NOMO-1 treated with dmso at 0.1 percent for 144 hours (cell line): ENCODE measurements at regions not wholly inside any gene's neighbourhood (a gene's known extent, or its start where the extent isn't known, plus 50 kb on each side); places are given as distances from the start of the nearest gene placed in this dataset.

Experiments used
- DNase-seq: peaks from one replicate; lab custom pipeline; 2025; ENCODE audit not compliant: unreplicated experiment; lab: John Stamatoyannopoulos, UW

- no peak for DNase-seq
Measured at GRCh38 chr6:18335948-18336347, 51.2 kb upstream of the RNF144B start.

- DNase-seq = no peak
Measured at GRCh38 chr6:18334251-18334650, 52.9 kb upstream of the RNF144B start.

DNA sequence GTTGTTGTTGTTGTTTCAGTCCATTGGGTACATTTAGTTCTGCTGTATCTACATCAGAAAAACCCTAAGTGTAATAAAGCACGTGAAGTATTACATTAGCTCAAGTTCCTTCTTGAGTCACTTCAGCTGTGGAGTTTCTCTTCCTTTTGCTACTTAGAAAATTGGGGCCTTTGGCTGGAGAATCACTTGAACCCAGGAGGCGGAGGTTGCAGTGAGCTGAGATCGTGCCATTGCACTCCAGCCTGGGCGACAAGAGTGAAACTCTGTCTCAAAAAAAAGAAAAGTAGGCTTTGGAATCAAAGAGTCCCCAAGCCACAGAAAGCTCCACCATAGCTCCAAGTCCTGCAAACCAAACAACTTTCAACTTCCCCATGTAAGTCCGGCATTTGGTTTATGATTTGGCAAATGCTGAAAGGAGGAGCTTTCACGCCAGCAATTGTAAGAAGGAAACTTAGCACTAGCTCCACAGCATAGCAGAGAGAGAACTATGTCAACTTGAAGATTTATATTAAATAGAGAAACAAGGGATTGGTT lies 56.5 kb upstream of the RNF144B start:
- peak; percentile 65 for DNase-seq

DNA sequence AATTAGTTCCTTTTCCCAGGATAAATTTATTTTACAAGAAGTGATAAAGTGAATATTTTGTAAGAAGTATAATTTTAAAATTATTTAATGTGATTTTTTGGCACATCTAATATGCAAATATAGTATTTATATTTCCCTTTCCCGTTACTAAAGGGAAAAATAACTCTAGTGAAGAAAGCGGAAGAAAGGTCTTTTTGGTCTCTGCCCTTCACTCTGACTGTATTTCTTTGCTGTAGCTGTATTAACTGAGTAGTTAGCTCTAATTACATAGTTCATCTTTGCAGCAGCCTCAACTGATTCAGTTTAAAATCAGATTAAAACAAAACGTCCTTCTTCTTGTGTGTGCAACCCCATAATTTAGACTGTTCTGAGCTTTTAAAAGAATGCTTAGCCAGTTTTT lies 57.4 kb upstream of the RNF144B start:
- DNase-seq = peak; percentile 31

DNA sequence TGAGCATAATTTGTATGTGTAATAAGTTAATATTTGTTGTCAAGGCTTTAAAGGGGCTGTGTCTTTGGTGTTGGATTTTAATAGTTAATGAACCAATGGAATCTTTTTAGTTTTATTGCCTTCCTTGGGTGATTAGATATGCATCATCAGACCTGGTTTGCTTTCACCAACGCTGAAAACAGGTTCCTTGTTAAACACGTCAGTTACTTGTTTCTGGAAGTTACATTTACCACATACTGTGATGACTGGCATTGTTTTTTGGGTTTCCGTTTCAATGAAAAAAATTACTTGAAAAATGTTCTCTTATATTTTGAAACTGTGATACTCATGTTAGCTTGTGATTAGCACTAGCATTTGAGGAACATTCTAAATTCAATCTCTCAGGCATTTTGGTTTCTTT lies 58.6 kb upstream of the RNF144B start:
- no peak for DNase-seq

DNA sequence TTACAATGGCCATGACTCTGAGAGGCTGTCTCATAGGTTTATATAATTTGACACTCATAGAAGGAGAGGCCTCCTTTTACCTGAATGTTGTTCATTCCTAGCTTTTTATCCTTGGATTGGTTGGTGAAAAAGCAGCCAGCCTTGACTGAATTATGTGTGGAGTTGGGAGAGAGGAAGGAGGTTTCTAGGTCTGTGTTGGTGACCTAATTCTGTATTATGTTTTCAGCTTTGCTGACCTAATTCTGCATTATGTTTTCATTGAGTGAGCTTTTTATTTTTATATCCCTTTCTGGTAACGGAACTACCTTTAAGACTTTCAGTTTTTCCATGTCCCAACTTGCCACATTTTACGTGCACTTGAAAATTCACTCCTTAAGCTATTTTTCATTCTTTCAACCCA lies 59.1 kb upstream of the RNF144B start:
- no peak for DNase-seq

- DNase-seq = no peak
Measured at GRCh38 chr6:18327626-18328025, 59.5 kb upstream of the RNF144B start.

- no peak for DNase-seq
Measured at GRCh38 chr6:18326980-18327379, 60.2 kb upstream of the RNF144B start.

GRCh38 chr6:18326001-18326400 lies 61.1 kb upstream of the RNF144B start:
- DNase-seq = no peak

DNA sequence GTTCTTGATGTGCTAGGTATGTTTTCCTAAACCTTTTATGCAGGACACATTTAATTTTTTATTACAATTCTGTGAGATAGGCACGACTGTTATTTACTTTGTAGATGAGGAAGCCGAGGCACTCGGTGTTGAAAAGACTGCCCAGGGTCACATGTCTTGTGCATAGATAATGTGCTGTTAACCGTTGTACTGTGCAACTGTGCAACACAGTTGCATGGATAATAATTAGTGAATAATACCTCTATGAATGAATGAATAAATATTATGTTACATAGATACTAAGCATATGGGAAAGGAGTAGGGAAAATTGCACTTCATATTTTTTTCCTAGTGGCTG lies 60.3 kb upstream of the DEK start:
- no peak for DNase-seq

DNA sequence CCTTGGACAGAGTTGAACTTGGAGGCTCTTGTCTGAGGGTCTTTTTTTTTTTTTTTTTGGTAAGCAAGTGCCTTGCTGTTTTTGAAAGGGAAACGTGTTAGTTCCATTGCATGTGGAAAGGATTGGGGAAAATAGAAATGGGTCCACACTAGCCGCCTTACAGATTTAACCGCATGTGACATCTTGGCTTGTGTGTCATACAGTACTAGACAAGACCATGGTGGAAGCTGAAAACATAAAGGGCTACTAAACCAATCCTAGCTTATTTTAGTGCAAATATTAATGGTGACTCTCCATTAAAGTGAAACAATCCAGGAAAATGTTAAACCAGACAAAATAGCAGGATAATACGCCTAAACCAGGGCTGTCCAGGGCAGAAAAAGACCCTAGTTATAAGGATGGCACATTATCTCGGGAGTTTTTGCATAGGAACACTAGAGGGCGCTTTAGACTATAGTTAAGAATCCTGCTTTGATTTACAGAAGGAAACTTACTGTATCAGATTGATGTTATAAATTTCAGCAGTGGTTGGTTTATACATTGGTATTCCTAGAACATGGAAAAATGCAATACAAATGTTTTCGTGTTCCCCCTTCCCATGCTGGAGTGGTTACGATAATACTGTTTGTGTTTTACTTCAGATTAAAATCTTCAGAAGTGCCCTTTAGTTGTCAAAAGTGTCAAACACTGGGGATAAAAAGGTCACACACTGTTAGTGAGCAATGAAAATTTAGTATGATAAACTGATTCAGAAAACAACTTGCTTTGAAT lies 59.8 kb upstream of the DEK start:
- peak; percentile 1 for DNase-seq

DNA sequence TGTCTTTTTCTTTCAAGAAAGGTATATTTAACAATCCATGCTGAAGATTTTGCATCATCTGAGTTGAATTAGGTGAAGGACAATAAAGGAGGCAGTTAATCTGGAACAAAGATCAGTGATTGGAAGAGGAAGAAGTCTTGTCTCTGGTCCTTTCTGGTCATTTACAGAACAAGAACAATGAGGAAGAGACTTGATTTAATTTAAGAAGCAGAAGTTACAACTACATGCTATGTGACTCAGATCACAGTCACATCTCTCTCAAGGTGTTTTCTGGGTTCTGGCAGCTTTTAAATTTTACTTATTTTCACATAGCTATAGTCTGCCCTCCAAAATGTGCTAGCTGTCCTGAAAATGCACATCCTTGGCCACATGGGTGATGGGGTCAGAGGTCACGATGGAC lies 53.5 kb upstream of the DEK start:
- peak; percentile 19 for DNase-seq

GRCh38 chr6:18314317-18314997 lies 50.1 kb upstream of the DEK start:
- no peak for DNase-seq
